GM18505 (cell line): ENCODE measurements at regions not wholly inside any gene's neighbourhood (a gene's known extent, or its start where the extent isn't known, plus 50 kb on each side); places are given as distances from the start of the nearest gene placed in this dataset.

ENCODE experiments used
- ATAC-seq: cut with Tn5 transposase; IDR thresholded peaks from one replicate; pipeline ENCODE4 v1.9.1; 2021; ENCODE audit not compliant: unreplicated experiment
- POLR2A ChIP-seq: IDR thresholded peaks from 4 replicates; pipeline ENCODE4 v1.6.1; 2011; ENCODE audit warnings: borderline replicate concordance; ENCODE audit not compliant: insufficient read depth, insufficient read length; ENCODE audit errors: extremely low read depth

DNA sequence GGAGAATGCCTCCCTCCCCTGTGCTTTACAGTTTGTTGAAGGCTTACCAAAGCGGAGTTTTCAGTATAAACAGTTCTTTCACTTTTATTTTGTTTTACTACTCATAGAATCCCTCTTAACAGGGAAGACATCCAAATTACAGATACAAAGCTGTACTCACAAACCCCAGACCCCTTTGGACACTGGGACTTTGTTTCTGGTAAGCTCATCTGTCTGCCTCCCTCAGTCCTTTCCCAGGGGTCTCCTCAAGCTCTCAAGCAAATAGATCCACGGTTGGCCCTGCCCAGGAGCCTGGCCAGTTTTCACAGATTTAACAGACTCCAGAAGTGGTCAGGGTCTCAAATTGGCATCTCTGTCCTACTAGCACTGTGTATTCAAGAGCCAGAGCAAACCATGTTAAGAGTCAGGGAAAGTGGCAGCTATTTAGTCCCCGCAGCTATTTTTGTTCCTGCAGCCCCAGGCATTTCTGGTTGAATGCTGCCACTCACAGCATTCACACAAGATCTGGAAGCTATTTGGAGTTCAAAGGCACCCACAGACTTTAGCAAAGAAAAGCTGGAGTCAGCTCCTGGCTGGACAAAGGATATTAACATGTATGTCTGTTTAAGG lies 54.2 kb downstream of the TMEM100 start:
- TF ChIP-seq POLR2A: no peak
- no peak for ATAC-seq

DNA sequence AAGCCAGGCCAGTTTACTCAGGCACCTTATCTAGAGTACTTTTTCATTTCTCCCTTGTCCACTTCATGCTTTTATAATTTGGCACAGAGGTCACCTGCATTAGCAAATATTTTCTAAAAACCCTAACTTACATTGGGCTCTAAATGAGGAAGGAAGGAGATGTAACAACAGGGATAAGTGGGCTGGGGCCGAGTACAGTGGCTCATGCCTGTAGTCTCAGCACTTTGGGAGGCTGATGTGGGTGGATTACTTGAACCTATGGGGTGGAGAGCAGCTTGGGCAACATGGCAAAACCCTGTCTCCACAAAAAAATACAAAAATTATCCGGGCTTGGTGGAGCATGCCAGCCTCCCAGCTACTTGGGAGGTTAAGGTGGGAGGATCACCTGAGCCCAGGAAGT lies 55.9 kb downstream of the TMEM100 start:
- no peak for TF ChIP-seq POLR2A
- ATAC-seq: no peak

DNA sequence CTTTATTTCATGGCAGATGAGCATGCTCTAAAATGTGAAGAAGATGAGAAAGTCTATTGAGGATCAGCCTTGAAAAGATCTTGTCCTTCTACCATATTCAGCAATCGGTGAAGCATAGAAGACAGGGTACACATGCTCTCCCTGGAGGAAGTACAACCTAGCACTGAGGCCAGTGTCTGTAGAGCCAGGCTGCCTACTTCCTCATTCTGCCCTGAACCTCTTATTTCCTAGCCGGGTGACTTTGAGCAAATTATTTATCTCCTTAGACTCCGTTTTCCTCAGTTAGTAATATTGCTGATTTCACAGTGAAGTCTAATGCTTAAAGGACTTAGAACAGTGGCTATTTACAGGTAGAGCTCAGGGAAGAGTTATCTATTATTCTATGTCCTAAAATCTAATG lies 58.4 kb downstream of the TMEM100 start:
- peak; percentile 98 for ATAC-seq
- no peak for TF ChIP-seq POLR2A

DNA sequence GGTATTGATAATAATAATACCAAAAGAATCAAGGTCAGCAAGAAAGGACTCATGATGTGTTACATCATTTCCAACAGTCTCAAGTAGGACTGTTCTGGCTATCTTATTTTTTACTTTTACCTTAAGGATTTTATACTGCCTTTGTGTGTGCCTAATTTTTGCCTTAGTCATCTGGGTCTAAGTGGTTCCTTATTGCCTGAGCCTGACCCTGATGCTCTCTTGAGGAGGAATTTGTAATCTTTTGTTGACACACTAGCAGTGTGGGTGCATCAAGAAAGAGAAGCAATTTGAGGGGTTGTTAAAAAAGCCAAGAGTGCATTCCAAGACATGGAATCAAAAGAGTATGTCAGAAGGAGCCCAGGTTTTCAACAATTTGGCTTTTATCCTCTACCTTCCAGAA lies 59.3 kb downstream of the TMEM100 start:
- TF ChIP-seq POLR2A: no peak
- no peak for ATAC-seq

DNA sequence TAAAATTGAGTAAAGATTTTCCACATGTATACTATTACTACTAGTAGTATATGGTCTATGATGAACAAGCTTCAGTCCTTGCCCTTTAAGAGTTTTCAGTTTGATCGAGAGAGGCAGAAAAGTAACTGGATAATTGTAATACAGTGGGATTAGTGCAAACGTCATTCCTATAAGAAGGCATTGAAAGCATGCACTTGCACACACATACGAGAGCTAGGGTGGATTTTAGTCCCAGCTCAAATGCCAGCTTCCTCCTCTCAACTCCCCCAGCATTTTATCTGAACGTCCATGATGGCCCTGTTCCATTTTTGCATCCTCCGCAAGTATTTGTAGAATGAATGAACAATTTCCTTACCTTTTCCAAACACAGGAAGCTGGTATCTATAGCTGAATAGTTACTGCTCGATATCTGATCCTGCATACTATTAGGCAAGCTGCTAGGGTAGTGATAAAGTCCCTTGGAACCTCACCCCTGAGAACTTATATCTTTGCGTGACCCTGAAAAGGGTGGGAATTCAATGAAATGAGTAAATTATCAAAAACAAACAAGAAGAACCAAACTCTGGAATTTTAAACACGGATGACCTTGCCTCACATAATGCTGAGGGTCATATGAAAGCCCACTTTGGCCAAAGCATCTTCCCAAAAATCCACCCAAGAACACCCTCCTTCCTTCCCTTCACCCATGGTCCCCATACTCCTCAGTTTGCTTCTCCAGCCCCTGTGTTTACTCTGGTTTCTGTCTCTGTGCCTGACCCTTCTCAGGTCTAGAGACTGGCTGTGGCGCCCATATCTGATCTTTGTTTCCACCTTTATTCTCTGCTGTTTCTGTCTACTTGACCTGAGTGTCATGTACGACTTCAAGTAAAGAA lies 60.5 kb downstream of the TMEM100 start:
- ATAC-seq: no peak

DNA sequence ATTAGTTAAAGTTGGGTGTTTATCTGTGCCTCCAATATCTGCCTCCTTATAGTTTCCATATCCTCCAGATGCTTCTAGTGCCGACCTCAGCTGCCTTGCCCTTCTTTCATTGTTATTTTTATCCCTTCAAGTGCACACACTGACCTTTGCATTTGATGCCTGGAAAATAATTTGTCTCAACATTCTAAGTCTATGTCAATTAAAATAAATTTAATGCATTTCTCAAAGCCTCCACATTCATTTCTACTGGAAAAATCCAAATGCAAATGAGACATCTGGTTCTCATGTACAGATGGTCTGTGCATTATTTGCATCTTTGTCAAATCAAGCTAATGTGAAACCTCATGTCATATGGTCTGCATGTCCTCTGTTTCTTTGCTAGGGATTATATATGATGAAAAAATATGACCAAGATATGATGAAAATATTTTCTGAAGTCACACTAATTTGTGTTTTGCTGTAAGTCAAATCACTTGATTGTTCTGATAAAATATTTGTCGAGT lies 61.4 kb downstream of the TMEM100 start:
- ATAC-seq: no peak
- TF ChIP-seq POLR2A: no peak

More for the DNA sequence above, 60.5 kb downstream of the TMEM100 start:
- no peak for TF ChIP-seq POLR2A

DNA sequence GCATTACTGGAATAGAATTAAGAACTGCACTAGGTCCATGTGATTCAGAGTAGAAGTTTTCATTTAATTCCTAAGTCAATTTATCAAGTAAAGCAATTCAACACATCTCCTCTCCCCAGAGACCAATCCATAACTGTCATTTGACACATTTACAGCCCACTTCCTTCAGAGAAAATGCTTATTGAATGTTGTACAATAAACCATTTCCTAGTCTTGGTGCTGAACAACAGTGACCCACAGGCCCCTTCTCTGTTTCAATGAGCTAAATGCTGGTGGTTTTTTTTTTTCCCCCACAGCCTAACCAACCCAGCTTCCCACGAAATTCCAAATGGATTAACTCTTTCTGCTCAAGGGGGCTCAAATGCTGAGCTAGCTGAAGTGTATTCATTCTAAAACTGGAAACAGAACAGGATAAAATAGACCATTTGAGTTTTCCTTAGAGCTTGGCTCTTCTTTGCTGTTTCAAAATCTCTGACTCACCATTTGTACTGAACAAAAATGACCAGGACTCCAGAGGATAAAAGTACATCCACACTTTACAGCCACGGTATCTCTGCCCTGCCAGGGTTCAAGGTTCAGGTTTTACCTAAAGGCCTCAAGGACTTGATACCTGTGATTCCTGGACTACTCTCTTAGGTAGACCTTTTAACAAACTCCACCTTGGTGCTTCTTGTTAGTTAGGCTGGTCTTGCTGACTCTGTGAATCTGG lies 62.3 kb downstream of the TMEM100 start:
- no peak for ATAC-seq
- TF ChIP-seq POLR2A: no peak

DNA sequence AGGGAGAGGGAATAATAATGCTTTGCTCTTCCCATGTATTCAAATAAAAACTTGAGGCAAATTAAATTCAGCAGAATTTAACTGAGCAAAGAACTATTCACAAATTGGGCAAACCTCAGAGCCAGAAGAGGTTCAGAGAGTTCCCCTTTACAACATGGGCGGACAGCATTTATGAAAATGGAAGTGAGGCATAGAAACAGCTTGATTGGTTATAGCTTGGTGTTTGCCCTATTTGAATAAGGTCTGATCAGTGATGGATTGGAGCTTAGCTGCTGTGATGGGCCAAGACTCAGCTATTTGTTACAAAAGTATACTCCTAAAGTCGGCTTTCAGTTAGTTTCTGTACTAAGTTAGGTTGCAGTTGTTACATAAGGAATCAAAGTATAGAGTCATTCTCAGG lies 63.0 kb downstream of the TMEM100 start:
- ATAC-seq: no peak
- TF ChIP-seq POLR2A: no peak

DNA sequence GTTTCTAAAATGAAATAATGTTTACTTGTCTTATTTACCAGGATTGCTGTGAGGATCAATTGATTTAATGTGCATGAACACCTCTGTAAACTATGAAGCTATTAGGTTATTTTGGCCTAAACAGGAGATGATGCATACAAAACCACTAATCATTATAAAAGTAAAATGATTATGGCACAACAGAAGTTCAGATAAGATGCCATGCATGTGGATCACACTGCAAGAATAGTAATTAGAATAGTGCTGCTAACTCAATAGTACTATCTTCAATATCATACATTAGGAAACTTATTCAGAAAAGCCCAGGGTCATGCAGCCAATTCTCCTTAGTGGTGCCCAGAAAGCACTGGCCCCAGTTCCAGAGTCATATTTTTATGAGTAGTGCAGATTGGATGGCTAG lies 66.9 kb downstream of the TMEM100 start:
- TF ChIP-seq POLR2A: no peak
- no peak for ATAC-seq

DNA sequence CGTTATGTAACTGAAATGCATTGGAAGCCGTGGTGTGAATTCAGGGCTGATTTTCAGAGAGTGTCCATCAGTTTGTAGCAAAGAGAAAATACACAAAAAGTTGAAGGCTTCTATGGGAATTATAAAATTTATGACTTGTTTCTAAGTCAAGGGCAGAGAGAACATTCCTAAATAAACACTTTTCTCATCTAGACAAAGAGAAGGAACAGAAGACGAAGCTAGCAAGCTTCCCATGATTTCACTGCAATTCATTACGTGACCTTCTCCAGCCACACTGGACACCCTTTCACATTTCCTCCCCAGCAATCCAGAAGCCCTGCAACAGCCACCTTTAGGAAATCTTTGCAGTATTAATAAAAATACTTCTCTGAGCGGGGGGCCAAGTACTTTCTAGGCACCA lies 67.8 kb downstream of the TMEM100 start:
- no peak for ATAC-seq
- TF ChIP-seq POLR2A: no peak

DNA sequence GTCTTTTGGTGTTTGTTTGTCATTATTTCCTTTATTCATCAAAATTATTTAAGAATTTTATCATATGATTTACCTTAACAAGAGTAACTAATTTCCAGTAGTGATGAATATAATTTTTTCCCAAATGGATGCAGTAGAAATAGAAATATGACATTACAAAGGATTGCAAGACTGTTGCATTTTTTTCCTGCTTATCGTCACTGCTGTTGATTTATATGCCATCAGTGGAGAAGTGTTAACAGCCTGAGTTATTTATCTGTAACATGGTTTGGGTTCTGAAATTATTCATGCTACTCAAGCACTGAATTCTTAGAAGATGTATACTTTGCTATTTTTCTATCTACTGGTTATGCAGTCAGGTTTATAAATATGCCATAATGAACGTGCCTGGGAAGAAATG lies 68.6 kb downstream of the TMEM100 start:
- no peak for ATAC-seq

DNA sequence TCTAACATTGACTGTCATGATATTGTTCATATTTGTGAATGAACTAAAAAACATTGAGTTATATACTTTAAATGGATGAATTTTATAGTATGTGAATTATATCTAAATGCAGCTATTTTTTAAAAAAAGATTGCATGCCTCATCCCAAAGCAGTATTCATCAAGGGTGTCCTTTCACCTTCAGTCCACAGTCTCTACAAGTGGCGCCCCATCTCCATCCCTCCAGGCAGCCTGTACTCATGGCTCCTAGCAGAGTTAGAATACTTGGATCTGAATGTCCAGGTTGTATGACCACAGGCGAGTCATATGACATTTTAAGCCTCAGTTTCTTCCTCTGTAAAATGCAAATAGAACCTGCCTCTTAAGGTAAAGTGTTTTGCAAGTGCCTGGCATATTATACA lies 69.8 kb downstream of the TMEM100 start:
- no peak for ATAC-seq
- no peak for TF ChIP-seq POLR2A

More for the DNA sequence above, 68.6 kb downstream of the TMEM100 start:
- no peak for TF ChIP-seq POLR2A

DNA sequence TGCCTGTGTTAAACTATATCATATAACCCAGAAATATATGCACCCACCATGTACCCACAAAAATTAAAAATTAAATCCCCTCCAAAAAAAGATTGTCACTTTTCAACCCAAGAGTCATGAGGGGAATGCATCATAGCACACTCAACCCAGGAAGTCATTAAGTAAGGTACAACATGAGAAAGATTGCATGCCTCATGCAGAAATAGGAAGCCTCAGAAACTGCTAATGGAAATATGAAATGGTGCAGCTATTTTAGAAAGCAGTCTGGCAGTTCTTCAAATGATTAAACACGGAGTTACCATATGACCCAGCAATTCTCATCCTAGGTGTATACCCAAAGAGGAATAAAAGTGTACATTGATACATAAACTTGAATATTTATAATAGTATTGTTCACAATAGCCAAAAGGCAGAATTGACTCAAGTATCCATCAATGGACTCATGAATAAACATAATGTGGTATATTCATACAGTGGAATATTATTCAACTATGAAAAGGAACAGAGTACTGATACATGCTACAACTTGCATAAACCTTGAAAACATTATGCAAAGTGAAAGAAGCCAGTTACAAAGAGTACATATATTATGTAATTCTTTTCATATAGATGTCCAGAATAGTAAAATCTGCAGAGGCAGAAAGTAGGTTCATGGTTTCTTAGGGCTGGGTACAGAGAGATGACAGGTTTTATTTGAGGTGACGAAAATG lies 70.4 kb downstream of the TMEM100 start:
- ATAC-seq: no peak

DNA sequence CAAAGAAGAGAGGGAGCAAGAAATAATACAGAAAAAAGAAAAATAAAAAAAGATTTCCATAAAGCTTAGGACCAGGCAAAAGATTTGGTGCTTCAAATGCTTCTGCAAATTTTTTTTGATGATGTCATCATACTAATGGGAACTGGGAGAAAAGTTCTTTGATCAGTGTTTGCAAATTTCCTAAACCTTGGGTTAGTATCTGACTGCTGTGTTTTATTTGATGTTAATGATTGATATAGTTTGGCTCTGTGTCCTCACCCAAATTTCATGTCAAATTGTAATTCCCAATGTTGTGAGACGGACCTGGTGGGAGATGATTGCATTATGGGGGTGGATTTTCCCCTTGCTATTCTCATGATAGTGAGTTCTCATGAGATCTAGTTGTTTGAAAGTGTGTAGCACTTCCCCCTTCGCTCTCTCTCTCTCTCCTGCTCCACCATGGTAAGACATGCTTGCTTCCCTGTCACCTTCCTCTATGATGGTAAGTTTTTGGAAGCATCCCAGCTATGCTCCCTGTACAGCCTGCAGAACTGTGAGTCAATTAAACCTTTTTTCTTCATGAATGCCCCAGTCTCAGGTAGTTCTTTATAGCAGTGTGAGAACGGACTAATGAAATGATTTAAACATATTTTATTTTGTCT lies 72.6 kb downstream of the TMEM100 start:
- no peak for TF ChIP-seq POLR2A
- ATAC-seq: no peak

More for the DNA sequence above, 70.4 kb downstream of the TMEM100 start:
- TF ChIP-seq POLR2A: no peak
